ENCODE measurements at regions not wholly inside any gene's neighbourhood (a gene's known extent, or its start where the extent isn't known, plus 50 kb on each side); places are given as distances from the start of the nearest gene placed in this dataset.
A peak's percentile ranks its signal among the peaks of the same experiment; 100 is the strongest.
"Not testable (repeated sequence)": the region's sequence is repeated elsewhere in the genome, so short reads cannot be mapped to it uniquely, and the experiment has no call there.

DNA sequence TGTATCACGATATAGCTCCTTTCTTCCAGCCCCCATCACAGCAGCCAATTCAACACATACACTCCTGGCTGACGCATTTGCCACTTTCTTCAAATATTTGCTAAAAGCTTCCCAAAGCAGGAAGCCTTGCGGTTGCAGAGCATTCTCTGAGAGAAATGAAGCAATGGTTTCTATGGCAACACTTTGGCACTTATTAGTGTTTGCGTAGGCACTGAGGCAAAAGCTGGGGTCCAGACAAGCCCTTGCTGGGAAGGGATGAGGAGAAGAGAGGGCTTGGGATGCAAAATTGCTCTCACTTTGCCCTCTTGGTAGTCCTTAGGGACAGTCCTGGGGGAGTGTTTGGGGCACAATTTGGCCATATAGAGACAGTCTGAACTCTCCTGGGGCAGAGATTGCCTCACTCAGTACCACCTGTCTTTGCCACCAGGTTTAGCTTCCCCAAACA, 55.0 kb upstream of the PAK3 start:
- H3K9me3 ChIP-seq (ENCODE audit: control insufficient read depth, low read length, poor library complexity, severe bottlenecking) = no peaks in the 10 kb centered on the region
- Mint-ChIP-seq H3K27ac (peak overlapping the region; percentile 64), H3K4me1 (peaks cover 2% of the 10 kb centered on the region), H3K4me3 (no peak overlapping the region), H3K27me3 (no peaks in the 10 kb centered on the region), H3K36me3 (ENCODE audit: low read depth) (no peaks in the 10 kb centered on the region)
- ATAC-seq = peak; percentile 85
- peak in 1 of 3 donors; percentile 5 for DNase-seq

DNA sequence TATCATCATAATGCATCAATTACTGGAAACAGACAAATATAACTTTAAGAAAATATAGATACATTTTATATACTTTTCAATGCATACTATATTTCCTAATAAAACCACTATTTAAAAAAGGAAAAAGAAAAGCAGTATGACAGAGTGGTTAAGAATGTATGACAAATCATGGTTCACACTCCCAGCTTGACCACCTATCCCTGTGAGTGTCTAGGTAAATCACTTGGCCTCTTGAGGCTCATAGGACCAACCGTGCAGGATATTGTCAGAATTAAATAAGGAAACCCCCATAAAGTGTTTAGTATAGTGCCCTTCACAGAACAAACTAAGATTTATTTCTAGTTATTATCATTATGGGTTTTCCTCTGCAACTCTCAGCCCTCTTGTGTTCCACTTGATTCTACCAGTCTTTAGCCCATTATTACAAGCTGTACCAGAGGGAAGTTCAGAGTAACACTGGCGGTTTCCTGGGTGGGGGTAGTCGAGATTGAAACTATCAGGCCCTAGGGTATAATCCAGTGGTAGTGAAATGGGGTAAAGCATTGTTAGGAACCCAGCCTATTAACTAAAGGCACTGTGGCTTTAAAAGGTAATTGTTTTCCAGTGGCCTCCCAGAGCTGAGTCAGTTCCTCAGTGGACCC, 55.5 kb upstream of the PAK3 start:
- ATAC-seq = peak; percentile 62
- no peaks in the 10 kb centered on the region for H3K36me3 Mint-ChIP-seq (ENCODE audit: low read depth)
- no peaks in the 10 kb centered on the region for H3K4me1 Mint-ChIP-seq
- H3K27ac Mint-ChIP-seq = no peak overlapping the region
- no peaks in the 10 kb centered on the region for H3K27me3 Mint-ChIP-seq
- H3K9me3 ChIP-seq (ENCODE audit: control insufficient read depth, low read length, poor library complexity, severe bottlenecking) = no peaks in the 10 kb centered on the region
- no peak overlapping the region for H3K4me3 Mint-ChIP-seq
- no peak for DNase-seq

DNA sequence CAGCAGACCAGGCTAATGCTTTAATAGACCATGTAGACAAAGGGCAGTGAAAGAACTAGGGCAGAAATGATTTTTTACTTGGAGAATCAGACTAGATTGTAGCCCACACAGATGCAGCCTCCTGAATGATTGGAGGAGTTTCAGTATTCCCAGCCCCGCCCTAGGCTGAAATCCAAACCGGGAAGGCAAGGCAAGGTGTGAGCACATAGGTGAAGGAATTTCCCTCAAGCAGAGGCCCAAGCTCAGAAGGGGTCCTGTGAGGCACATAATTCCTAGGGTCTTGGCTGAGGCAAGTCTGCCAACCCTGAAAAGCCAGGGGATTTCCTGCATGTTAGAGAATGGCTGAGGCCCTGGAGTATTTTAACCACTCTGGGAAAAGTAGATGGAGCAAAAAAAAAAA, 56.4 kb upstream of the PAK3 start:
- DNase-seq (no peak), ATAC-seq (no peak)
- no peaks in the 10 kb centered on the region for H3K27me3 Mint-ChIP-seq
- H3K36me3 Mint-ChIP-seq (ENCODE audit: low read depth) = no peaks in the 10 kb centered on the region
- no peaks in the 10 kb centered on the region for H3K4me1 Mint-ChIP-seq
- no peak overlapping the region for H3K4me3 Mint-ChIP-seq
- H3K9me3 ChIP-seq (ENCODE audit: control insufficient read depth, low read length, poor library complexity, severe bottlenecking) = no peaks in the 10 kb centered on the region
- peak overlapping the region; percentile 77 for H3K27ac Mint-ChIP-seq

DNA sequence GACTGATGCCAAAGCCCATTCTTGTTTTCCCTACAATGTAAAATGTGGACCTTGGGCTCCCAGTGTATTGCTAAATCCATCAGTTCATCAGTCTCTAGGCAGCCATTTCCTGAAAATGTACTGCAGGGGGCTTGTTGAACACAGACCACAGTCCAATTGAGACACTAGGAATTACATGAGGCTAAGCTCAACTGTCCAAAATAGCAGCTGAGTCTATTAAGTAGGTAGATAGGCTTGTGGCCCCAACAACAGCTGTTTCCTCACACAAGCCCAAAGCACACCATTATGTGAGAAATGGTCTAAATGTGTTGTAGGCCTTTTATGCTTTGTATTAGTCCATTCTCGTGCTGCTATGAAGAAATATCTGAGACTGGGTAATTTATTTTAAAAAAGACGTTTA, 60.0 kb upstream of the PAK3 start:
- Mint-ChIP-seq H3K27ac (no peak overlapping the region), H3K4me3 (no peak overlapping the region), H3K27me3 (no peaks in the 10 kb centered on the region), H3K4me1 (no peaks in the 10 kb centered on the region), H3K36me3 (ENCODE audit: low read depth) (no peaks in the 10 kb centered on the region)
- DNase-seq (no peak), ATAC-seq (no peak)
- no peaks in the 10 kb centered on the region for H3K9me3 ChIP-seq (ENCODE audit: control insufficient read depth, low read length, poor library complexity, severe bottlenecking)

DNA sequence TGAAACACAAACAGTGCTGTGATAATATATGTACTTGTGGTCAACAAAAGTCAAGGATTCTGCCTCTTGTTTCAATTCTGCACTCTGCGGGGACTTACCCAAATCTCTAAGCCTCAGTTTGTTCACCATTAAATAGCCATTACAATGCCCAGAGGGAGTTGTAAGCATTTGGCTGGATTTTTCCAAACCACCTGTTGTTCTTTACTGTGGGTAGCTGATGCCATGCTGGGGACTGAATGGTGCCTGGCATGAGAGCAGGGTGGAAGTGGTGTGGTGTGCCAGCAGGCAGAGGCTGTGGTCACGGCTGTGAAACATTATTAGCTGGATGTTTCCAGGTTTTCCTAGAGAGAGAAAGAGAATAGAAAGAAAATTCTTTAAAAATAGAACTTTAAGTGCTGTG, 60.7 kb upstream of the PAK3 start:
- no peaks in the 10 kb centered on the region for H3K9me3 ChIP-seq (ENCODE audit: control insufficient read depth, low read length, poor library complexity, severe bottlenecking)
- Mint-ChIP-seq H3K27me3 (no peaks in the 10 kb centered on the region), H3K36me3 (ENCODE audit: low read depth) (no peaks in the 10 kb centered on the region), H3K4me1 (no peaks in the 10 kb centered on the region), H3K4me3 (no peak overlapping the region), H3K27ac (no peak overlapping the region)
- DNase-seq (no peak), ATAC-seq (no peak)

DNA sequence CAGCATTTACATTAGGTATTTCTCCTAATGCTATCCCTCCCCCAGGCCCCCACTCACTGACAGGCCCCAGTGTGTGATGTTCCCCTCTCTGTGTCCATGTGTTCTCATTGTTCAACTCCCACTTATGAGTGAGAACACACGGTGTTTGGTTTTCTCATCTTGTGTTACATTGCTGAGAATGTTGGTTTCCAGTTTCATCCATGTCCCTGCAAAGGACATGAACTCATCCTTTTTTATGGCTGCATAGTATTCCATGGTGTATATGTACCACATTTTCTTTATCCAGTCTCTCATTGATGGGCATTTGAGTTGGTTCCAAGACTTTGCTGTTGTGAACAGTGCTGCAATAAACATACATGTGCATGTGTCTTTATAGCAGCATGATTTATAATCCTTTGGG, 73.0 kb upstream of the PAK3 start:
- not testable (repeated sequence) for ATAC-seq, H3K4me1 Mint-ChIP-seq

DNA sequence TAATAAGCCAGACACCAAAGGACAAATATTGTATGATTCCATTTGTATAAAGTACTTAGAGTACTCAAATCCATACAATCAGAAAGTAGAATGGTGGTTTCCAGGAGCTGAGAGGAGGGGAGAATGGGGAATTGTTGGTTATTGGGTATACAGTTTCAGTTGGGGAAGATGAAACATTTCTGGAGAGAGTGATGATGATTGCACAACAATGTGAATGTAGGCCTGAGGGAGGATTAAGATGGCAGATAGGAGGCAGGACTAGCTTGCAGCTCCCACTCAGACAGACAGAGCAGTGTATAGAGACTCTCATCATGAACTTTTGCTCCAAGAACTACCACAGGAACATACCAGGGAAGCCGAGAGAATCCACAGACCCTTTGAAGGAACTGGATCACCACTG, 75.7 kb upstream of the PAK3 start:
- Mint-ChIP-seq H3K4me1 (no peaks in the 10 kb centered on the region), H3K36me3 (ENCODE audit: low read depth) (peaks cover 3% of the 10 kb centered on the region), H3K27me3 (peaks cover 4% of the 10 kb centered on the region), H3K4me3 (no peak overlapping the region), H3K27ac (no peak overlapping the region)
- ATAC-seq = no peak
- H3K9me3 ChIP-seq (ENCODE audit: control insufficient read depth, low read length, poor library complexity, severe bottlenecking) = no peaks in the 10 kb centered on the region
- DNase-seq = no peak

More for the DNA sequence above, 73.0 kb upstream of the PAK3 start:
- H3K4me3 Mint-ChIP-seq; DNase-seq; H3K9me3 ChIP-seq (ENCODE audit: control insufficient read depth, low read length, poor library complexity, severe bottlenecking); H3K27me3 Mint-ChIP-seq; H3K36me3 Mint-ChIP-seq (ENCODE audit: low read depth); H3K27ac Mint-ChIP-seq: not testable (repeated sequence)

DNA sequence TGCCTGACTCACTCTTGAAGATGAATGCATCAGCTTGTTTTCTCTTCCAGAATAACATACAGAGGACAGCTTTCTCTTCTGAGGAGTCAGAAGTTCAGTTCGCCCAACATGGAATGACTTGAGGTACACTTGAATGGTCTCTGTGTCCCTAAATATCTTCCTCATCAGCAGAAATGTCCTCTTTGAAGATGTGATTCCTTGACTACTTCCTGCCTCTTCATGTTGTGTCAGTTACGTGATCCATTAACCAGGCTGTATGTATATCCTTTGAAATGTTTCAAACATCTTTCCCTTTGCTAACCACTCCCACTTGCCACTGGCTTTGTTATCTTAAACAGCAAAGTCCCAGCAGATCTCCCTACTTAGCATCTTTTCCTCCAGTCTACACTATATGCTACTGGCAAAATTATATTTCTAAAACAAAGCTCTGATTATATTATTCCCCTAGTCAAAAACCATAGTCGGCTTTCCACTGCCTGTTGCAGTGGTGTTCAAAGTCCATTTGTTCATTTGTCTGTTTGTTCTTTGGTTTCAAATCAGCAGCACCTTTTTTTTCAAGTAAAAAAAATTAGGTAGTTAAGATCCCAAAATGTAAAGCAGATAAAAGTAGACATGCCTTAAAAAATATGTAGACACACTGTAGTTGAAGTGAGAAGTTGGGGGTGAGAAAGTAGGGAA, 82.1 kb upstream of the PAK3 start:
- no peak overlapping the region for H3K4me3 Mint-ChIP-seq
- no peak for DNase-seq
- no peaks in the 10 kb centered on the region for H3K4me1 Mint-ChIP-seq
- no peaks in the 10 kb centered on the region for H3K9me3 ChIP-seq (ENCODE audit: control insufficient read depth, low read length, poor library complexity, severe bottlenecking)
- H3K27me3 Mint-ChIP-seq = peaks cover 9% of the 10 kb centered on the region
- H3K27ac Mint-ChIP-seq = no peak overlapping the region
- no peak for ATAC-seq
- peaks cover 3% of the 10 kb centered on the region for H3K36me3 Mint-ChIP-seq (ENCODE audit: low read depth)

DNA sequence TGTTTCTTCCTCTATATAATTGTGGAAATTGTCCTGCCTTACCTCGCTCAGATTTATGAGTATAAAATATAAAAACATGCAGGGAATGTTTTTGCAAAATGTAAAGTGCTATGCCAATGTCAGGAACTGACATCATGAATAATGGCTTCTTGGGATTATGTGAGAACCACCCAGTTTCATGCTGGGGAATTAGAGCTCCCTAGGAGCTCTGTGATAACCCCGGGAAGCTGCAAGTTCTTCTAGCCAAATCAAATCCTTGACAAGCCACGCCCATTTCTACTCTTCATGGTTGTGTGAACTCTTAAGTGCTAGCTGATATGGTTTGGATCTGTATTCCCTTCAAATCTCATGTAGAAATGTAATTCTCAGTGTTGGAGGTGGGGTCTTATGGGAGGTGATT, 85.9 kb upstream of the PAK3 start:
- Mint-ChIP-seq H3K36me3 (ENCODE audit: low read depth) (no peaks in the 10 kb centered on the region), H3K27me3 (peaks cover 10% of the 10 kb centered on the region), H3K4me1 (no peaks in the 10 kb centered on the region), H3K4me3 (no peak overlapping the region), H3K27ac (no peak overlapping the region)
- ATAC-seq (no peak), DNase-seq (no peak)
- H3K9me3 ChIP-seq (ENCODE audit: control insufficient read depth, low read length, poor library complexity, severe bottlenecking) = no peaks in the 10 kb centered on the region

DNA sequence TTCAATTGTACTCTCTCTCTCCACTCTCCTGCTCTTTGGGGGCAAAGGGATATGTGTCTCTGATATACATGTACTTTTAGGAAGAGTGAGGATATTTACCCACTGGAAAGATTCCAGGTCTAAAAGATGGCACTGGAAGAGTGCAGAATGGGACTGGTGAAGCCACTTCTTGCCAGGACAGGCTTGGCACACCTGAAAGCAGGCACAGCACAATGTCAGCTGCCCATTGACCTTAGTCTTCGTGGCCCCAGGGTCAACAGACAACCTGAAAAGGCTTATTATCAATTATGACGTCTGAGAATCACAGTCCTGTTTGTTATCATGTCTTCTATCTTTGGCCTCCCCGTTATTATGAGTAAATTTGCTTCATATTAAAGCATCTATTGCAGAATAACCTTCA, 86.7 kb upstream of the PAK3 start:
- H3K4me3 Mint-ChIP-seq = no peak overlapping the region
- no peak for ATAC-seq
- no peak overlapping the region for H3K27ac Mint-ChIP-seq
- H3K4me1 Mint-ChIP-seq = no peaks in the 10 kb centered on the region
- H3K36me3 Mint-ChIP-seq (ENCODE audit: low read depth) = no peaks in the 10 kb centered on the region
- DNase-seq = no peak
- H3K27me3 Mint-ChIP-seq = peaks cover 10% of the 10 kb centered on the region
- H3K9me3 ChIP-seq (ENCODE audit: control insufficient read depth, low read length, poor library complexity, severe bottlenecking) = no peaks in the 10 kb centered on the region

DNA sequence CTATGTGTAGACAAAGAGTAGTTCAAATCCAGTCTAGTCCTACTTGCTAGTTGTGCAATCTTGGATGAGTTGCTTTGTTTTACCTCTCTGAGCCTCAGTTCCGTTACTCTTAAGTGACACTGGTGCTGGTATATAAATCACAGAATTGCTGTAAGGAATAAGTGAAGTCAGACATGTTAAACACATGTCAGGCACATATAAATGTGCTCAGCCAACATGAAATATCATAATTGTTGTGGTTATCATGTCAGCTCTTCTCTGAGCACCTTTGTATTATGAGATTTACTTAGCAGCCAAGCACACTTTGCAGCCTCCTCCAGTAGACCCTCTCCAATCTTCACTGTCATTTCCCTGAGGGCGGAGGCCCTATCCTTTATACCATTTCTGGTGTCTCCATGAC, 87.9 kb upstream of the PAK3 start:
- Mint-ChIP-seq H3K4me1 (no peaks in the 10 kb centered on the region), H3K27me3 (peaks cover 16% of the 10 kb centered on the region), H3K36me3 (ENCODE audit: low read depth) (peaks cover 3% of the 10 kb centered on the region), H3K27ac (no peak overlapping the region), H3K4me3 (no peak overlapping the region)
- ATAC-seq = no peak
- no peak for DNase-seq
- no peaks in the 10 kb centered on the region for H3K9me3 ChIP-seq (ENCODE audit: control insufficient read depth, low read length, poor library complexity, severe bottlenecking)

DNA sequence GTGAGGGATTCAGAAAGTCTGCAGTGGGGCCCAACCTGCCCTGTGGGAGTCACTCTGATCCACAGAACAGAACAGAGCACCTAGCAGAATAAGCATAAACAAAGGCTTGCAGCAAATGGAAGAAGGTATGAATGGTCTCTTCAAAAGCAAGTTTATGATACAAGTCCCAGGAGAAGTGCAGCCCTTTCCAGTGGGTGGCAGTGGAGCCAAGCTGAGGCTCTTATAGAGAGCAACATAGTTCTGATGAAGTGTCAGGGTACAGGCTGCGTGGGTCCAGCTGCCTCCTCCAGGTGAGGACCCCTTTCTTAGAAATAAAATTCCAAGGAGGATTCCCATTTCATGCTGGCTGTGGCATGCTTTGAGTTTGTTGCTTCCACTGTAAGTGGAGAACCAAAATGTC, 88.8 kb upstream of the PAK3 start:
- ATAC-seq (no peak), DNase-seq (no peak)
- H3K27me3 Mint-ChIP-seq = peaks cover 16% of the 10 kb centered on the region
- no peak overlapping the region for H3K27ac Mint-ChIP-seq
- H3K4me1 Mint-ChIP-seq = no peaks in the 10 kb centered on the region
- peaks cover 3% of the 10 kb centered on the region for H3K36me3 Mint-ChIP-seq (ENCODE audit: low read depth)
- no peak overlapping the region for H3K4me3 Mint-ChIP-seq
- H3K9me3 ChIP-seq (ENCODE audit: control insufficient read depth, low read length, poor library complexity, severe bottlenecking) = no peaks in the 10 kb centered on the region

DNA sequence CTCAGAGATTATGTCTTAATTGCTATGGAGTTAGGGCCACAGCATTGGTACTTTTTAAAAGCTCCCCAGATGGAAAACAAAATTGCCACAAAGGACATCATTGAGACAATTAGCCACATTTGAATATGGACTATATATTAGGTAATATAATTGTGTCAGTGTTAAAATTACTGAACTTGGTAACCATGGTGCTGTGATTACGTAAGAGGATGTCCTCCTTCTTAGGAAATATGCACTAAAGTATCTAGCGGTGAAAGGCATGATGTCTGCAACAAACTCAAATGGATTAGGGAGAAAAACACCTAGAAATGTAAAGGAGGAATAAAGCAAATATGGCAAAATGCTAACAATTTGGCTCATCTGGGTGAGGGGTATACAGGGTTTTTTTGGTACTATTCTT, 89.9 kb upstream of the PAK3 start:
- Mint-ChIP-seq H3K27ac (no peak overlapping the region), H3K27me3 (peaks cover 16% of the 10 kb centered on the region), H3K4me1 (no peaks in the 10 kb centered on the region), H3K4me3 (no peak overlapping the region), H3K36me3 (ENCODE audit: low read depth) (peaks cover 3% of the 10 kb centered on the region)
- DNase-seq (no peak), ATAC-seq (no peak)
- H3K9me3 ChIP-seq (ENCODE audit: control insufficient read depth, low read length, poor library complexity, severe bottlenecking) = no peaks in the 10 kb centered on the region

DNA sequence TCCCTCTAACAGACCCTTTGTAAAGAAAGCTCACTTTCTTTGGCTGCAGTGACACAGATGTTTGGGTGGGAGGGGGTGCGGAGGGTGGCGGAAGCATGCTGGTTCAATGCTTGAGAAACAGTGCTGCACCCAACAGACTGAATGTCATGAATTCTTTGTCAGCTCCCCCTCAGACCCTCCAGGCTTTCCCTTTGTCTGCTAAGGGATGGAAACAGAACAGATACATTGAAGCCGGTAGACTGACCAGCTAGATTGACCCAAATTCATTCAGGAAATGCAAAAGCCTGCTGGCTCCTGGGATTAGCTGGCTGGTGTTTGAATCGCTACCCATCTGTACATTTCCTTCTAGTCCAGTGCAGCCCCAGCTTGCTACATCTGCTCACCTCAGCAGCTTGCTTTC, 90.8 kb upstream of the PAK3 start:
- H3K27me3 Mint-ChIP-seq = peaks cover 16% of the 10 kb centered on the region
- ATAC-seq = no peak

More for the DNA sequence above, 90.8 kb upstream of the PAK3 start:
- no peaks in the 10 kb centered on the region for H3K9me3 ChIP-seq (ENCODE audit: control insufficient read depth, low read length, poor library complexity, severe bottlenecking)
- no peak for DNase-seq
- peaks cover 3% of the 10 kb centered on the region for H3K36me3 Mint-ChIP-seq (ENCODE audit: low read depth)
- H3K4me3 Mint-ChIP-seq = no peak overlapping the region
- no peak overlapping the region for H3K27ac Mint-ChIP-seq
- H3K4me1 Mint-ChIP-seq = no peaks in the 10 kb centered on the region

Measured in T-helper 17 cell (primary cell).